Activated B cell treated with CpG ODN at 0.5 μM for 24 hours (primary cell): ENCODE measurements at regions not wholly inside any gene's neighbourhood (a gene's known extent, or its start where the extent isn't known, plus 50 kb on each side); places are given as distances from the start of the nearest gene placed in this dataset.
A peak's percentile ranks its signal among the peaks of the same experiment; 100 is the strongest.

ENCODE experiments used
- ATAC-seq: fragments of 200-7000 bp; cut with Tn5 transposase; one replicate; pipeline ENCODE4 v1.10.0; 2021; ENCODE audit warnings: low read depth, mild to moderate bottlenecking, moderate library complexity
- CTCF ChIA-PET: fragments of 350-600 bp; sonication (Branson Sonifier 250); formaldehyde crosslinking; loops from one replicate; lab custom pipeline; 2021; ENCODE audit warnings: antibody characterized with exemption; lab: Charles Lee
- POLR2A ChIA-PET: fragments of 350-600 bp; sonication (Branson Sonifier 250); formaldehyde crosslinking; loops from one replicate; lab custom pipeline; 2021; ENCODE audit warnings: antibody characterized with exemption; lab: Charles Lee
- DNase-seq: peaks from one replicate; pipeline ENCODE4 v3.0.0; 2022
- H3K27ac Mint-ChIP-seq: one replicate; pipeline ENCODE4 v1.8.0; 2020; ENCODE audit warnings: mixed read lengths
- H3K27me3 Mint-ChIP-seq: one replicate; pipeline ENCODE4 v1.8.0; 2021; ENCODE audit warnings: mixed read lengths
- H3K36me3 Mint-ChIP-seq: one replicate; pipeline ENCODE4 v1.8.0; 2021; ENCODE audit warnings: low read depth, mixed read lengths
- H3K4me1 Mint-ChIP-seq: one replicate; pipeline ENCODE4 v1.8.0; 2021; ENCODE audit warnings: mixed read lengths
- H3K4me3 Mint-ChIP-seq: one replicate; pipeline ENCODE4 v1.8.0; 2020; ENCODE audit warnings: mild to moderate bottlenecking, mixed read lengths
- H3K9me3 Mint-ChIP-seq: one replicate; pipeline ENCODE4 v1.8.0; 2020; ENCODE audit warnings: mixed read lengths
- intact Hi-C: fragments of 100-400 bp; cut with micrococcal nuclease; formaldehyde crosslinking; loops from one replicate; pipeline ENCODE4 v1.15.1; 2024
- TF ChIP-seq, protein P1 (sequence below): fragments of 200-600 bp; IDR thresholded peaks from one replicate; pipeline ENCODE4 v1.8.0; 2022; ENCODE audit warnings: antibody characterized with exemption, mild to moderate bottlenecking

- CTCF ChIA-PET = no interaction called here
- intact Hi-C loops = loop anchor here (1.0 to 5.0 kb wide), 4 partner anchors 14 to 157 kb away; partner anchors contain the start of gene GRK3
- H3K27ac Mint-ChIP-seq = no peak overlapping the region
- ATAC-seq = peak; percentile 87
- peak; percentile 73 for DNase-seq
- peak overlapping the region; percentile 73 for H3K4me3 Mint-ChIP-seq
- H3K27me3 Mint-ChIP-seq = no peaks in the 10 kb centered on the region
- no peaks in the 10 kb centered on the region for H3K36me3 Mint-ChIP-seq
- TF ChIP-seq, protein P1, sequence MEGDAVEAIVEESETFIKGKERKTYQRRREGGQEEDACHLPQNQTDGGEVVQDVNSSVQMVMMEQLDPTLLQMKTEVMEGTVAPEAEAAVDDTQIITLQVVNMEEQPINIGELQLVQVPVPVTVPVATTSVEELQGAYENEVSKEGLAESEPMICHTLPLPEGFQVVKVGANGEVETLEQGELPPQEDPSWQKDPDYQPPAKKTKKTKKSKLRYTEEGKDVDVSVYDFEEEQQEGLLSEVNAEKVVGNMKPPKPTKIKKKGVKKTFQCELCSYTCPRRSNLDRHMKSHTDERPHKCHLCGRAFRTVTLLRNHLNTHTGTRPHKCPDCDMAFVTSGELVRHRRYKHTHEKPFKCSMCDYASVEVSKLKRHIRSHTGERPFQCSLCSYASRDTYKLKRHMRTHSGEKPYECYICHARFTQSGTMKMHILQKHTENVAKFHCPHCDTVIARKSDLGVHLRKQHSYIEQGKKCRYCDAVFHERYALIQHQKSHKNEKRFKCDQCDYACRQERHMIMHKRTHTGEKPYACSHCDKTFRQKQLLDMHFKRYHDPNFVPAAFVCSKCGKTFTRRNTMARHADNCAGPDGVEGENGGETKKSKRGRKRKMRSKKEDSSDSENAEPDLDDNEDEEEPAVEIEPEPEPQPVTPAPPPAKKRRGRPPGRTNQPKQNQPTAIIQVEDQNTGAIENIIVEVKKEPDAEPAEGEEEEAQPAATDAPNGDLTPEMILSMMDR = no peak
- no peaks in the 10 kb centered on the region for H3K9me3 Mint-ChIP-seq
- H3K4me1 Mint-ChIP-seq = peaks cover 43% of the 10 kb centered on the region
- POLR2A ChIA-PET = interaction anchor here (0.8 kb wide), 1 partner anchor 14 kb away, joined by 13 read pairs; no protein-coding TSS in a partner anchor
These were observed 159.3 kb upstream of the GRK3 start for GRCh38 chr22:25404928-25405816.

DNA sequence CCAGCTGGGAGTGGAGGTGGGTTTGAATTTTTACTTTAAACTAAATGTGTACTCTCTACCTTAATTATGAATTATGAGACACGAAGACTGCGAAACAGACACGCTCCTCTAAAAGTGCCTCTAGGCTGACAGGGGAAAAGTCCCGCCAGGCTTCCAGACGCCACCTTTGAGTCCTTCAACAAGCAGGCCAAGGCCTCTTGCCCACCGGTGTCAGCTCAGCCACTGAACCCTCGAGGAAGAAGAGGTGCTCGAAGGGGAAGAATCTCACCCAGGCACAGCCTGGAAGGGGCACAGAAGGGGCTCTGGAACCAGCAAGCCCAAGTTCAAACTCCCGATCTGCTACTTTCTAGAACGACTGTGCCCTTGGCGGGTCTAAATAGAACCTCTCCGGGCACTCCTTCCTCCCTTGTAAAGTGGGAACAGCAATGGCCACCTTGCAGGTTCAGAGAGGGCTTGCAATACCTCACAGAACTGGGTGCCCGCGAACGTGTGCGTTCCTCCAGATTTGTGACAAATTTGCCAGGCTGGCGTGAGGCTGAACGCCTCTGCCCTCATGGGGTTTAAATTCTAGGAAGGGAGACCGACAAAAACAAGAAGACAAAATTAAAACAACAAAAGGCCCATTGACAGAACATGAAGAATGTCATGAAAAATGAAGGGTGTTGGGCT, 158.5 kb upstream of the GRK3 start:
- Mint-ChIP-seq H3K4me3 (peak overlapping the region; percentile 73), H3K36me3 (no peaks in the 10 kb centered on the region), H3K27ac (peak overlapping the region; percentile 46), H3K9me3 (no peaks in the 10 kb centered on the region), H3K4me1 (peaks cover 38% of the 10 kb centered on the region), H3K27me3 (no peaks in the 10 kb centered on the region)
- TF ChIP-seq, protein P1 = no peak
- intact Hi-C loops = loop anchor here (1.0 to 2.0 kb wide), 3 partner anchors 13 to 44 kb away; no protein-coding TSS in a partner anchor
- ATAC-seq = no peak
- DNase-seq = no peak
- POLR2A ChIA-PET = interaction anchor here (0.8 kb wide), 1 partner anchor 13 kb away, joined by 13 read pairs; no protein-coding TSS in a partner anchor
- CTCF ChIA-PET = no interaction called here

DNA sequence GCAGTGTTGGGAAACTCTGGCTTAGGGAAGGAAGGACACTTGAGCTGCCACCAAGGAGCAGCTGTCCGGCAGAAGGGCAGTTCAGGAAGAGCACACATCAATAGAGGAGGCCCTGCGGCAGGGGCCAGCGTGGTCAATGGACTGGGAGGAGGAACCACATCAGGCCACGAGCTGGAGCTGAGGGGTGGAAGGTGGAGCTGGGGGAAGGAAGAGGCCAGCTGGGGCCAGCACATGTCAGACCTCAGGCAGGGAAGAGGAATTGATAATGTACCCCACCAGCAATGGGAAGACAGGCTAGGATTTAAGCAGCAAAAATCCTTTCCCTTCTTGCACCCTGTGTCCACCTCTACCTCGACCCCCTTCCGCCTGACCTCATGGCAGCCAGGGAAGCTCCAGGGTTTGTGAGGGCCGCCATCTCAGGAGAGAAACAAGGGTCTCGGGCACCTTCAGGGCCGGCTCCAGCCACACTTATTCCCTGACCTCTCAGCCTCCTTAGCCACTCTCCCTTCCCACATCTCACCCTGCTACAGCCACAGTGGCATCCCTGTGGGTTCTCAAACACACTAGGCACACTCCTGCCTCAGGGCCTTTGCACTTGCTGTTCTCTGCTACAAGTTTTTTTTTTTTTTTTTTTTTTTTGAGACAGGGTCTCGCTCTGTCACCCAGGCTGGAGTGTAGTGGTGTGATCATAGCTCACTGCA, 157.8 kb upstream of the GRK3 start:
- CTCF ChIA-PET = no interaction called here
- TF ChIP-seq, protein P1 = no peak
- Mint-ChIP-seq H3K4me1 (peaks cover 35% of the 10 kb centered on the region), H3K36me3 (no peaks in the 10 kb centered on the region), H3K27ac (peak overlapping the region; percentile 18), H3K9me3 (no peaks in the 10 kb centered on the region), H3K27me3 (no peaks in the 10 kb centered on the region), H3K4me3 (peak overlapping the region; percentile 73)
- DNase-seq (no peak), ATAC-seq (no peak)
- intact Hi-C loops = no loop called here
- POLR2A ChIA-PET = interaction anchor here (0.8 kb wide), 1 partner anchor 12 kb away, joined by 13 read pairs; no protein-coding TSS in a partner anchor

- Mint-ChIP-seq H3K27me3 (no peaks in the 10 kb centered on the region), H3K4me3 (peak overlapping the region; percentile 73), H3K27ac (peak overlapping the region; percentile 18), H3K9me3 (no peaks in the 10 kb centered on the region), H3K4me1 (peaks cover 28% of the 10 kb centered on the region), H3K36me3 (no peaks in the 10 kb centered on the region)
- ChIA-PET POLR2A (no interaction called here), CTCF (no interaction called here)
- no peak for ATAC-seq
- TF ChIP-seq, protein P1 = no peak
- intact Hi-C loops = no loop called here
- DNase-seq = no peak
These were observed 157.1 kb upstream of the GRK3 start for GRCh38 chr22:25407226-25407858.
